Osteocyte (in vitro differentiated cells): ENCODE measurements at regions not wholly inside any gene's neighbourhood (a gene's known extent, or its start where the extent isn't known, plus 50 kb on each side); places are given as distances from the start of the nearest gene placed in this dataset.
"Not testable (repeated sequence)": the region's sequence is repeated elsewhere in the genome, so short reads cannot be mapped to it uniquely, and the experiment has no call there.

Source experiments
- DNase-seq: peaks from one replicate; pipeline ENCODE4 v3.0.0; 2021; ENCODE audit warnings: mixed read lengths; ENCODE audit not compliant: unreplicated experiment; ENCODE audit errors: extremely low spot score
- H3K27ac Mint-ChIP-seq: one replicate; pipeline ENCODE4 v1.8.0; 2021; ENCODE audit warnings: mild to moderate bottlenecking, mixed read lengths; ENCODE audit not compliant: unreplicated experiment
- H3K27me3 Mint-ChIP-seq: one replicate; pipeline ENCODE4 v1.8.0; 2021; ENCODE audit warnings: mixed read lengths; ENCODE audit not compliant: unreplicated experiment
- H3K36me3 Mint-ChIP-seq: one replicate; pipeline ENCODE4 v1.8.0; 2021; ENCODE audit warnings: mixed read lengths; ENCODE audit not compliant: unreplicated experiment
- H3K4me1 Mint-ChIP-seq: one replicate; pipeline ENCODE4 v1.8.0; 2021; ENCODE audit warnings: mixed read lengths; ENCODE audit not compliant: unreplicated experiment
- H3K4me3 Mint-ChIP-seq: one replicate; pipeline ENCODE4 v1.8.0; 2021; ENCODE audit warnings: mild to moderate bottlenecking, moderate library complexity, mixed read lengths; ENCODE audit not compliant: unreplicated experiment
- H3K9me3 Mint-ChIP-seq: one replicate; pipeline ENCODE4 v1.8.0; 2021; ENCODE audit warnings: mixed read lengths; ENCODE audit not compliant: unreplicated experiment
- TF ChIP-seq, protein P1 (sequence below): fragments of 200-600 bp; sonication (generic); IDR thresholded peaks from 2 replicates; pipeline ENCODE4 v1.5.0; 2021; ENCODE audit warnings: antibody characterized with exemption, mild to moderate bottlenecking, moderate library complexity

DNA sequence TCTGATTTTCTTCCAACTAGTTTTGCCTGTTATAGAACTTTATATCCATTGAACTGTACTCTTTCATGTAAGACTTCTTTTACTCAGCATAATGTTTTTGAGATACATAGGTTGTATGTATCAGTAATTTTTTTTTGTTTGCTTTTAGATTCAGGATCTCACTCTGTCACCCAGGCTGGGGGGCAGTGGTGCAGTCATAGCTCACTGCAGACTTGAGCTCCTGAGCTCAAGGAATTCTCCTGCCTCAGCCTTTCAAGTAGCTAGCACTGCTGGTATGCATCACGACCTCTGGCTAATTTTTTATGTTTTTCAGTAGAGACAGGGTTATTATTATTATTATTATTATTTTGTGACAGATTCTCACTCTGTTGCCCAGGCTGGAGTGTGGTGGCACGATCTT lies 65.0 kb upstream of the DDHD1 start:
- Mint-ChIP-seq H3K4me1 (peaks cover 4% of the 10 kb centered on the region), H3K27ac (no peak overlapping the region), H3K4me3 (peak overlapping the region; percentile 77), H3K27me3 (peaks cover 23% of the 10 kb centered on the region), H3K9me3 (no peaks in the 10 kb centered on the region), H3K36me3 (no peaks in the 10 kb centered on the region)
- no peak for DNase-seq
- TF ChIP-seq, protein P1, sequence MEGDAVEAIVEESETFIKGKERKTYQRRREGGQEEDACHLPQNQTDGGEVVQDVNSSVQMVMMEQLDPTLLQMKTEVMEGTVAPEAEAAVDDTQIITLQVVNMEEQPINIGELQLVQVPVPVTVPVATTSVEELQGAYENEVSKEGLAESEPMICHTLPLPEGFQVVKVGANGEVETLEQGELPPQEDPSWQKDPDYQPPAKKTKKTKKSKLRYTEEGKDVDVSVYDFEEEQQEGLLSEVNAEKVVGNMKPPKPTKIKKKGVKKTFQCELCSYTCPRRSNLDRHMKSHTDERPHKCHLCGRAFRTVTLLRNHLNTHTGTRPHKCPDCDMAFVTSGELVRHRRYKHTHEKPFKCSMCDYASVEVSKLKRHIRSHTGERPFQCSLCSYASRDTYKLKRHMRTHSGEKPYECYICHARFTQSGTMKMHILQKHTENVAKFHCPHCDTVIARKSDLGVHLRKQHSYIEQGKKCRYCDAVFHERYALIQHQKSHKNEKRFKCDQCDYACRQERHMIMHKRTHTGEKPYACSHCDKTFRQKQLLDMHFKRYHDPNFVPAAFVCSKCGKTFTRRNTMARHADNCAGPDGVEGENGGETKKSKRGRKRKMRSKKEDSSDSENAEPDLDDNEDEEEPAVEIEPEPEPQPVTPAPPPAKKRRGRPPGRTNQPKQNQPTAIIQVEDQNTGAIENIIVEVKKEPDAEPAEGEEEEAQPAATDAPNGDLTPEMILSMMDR, result no peak

DNA sequence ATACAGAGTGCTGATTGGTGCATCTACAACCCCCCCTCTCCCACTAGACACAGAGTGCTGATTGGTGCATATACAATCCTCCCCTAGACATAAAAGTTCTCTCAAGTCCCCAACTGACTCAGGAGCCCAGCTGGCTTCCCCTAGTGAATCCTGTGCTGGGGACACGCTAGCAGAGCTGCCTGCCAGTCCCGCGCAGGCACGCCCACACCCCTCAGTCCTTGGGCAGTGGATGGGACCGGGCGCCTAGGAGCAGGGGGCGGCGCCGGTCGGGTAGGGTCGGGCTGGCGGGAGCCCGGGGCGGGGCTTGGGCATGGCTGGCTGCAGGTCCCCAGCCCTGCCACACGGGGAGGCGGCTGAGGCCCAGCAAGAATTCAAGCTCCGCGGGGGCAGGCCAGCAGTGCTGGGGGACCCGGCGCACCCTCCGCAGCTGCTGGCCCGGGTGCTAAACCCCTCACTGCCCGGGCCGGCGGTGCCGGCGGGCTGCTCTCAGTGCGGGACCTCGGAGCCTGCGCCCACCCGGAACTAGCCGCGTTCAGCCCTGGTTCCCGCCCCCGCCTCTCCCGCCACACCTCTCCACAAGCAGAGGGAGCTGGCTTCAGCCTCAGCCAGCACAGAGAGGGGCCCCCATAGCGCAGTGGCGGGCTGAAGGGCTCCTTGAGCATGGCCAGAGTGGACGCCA lies 64.3 kb upstream of the DDHD1 start:
- peaks cover 4% of the 10 kb centered on the region for H3K4me1 Mint-ChIP-seq
- H3K27me3 Mint-ChIP-seq, result peaks cover 23% of the 10 kb centered on the region
- H3K27ac Mint-ChIP-seq, result no peak overlapping the region
- TF ChIP-seq, protein P1, result peak; percentile 63
- H3K4me3 Mint-ChIP-seq, result peak overlapping the region; percentile 77
- H3K36me3 Mint-ChIP-seq, result no peaks in the 10 kb centered on the region
- peak; percentile 90 for DNase-seq
- H3K9me3 Mint-ChIP-seq, result no peaks in the 10 kb centered on the region

DNA sequence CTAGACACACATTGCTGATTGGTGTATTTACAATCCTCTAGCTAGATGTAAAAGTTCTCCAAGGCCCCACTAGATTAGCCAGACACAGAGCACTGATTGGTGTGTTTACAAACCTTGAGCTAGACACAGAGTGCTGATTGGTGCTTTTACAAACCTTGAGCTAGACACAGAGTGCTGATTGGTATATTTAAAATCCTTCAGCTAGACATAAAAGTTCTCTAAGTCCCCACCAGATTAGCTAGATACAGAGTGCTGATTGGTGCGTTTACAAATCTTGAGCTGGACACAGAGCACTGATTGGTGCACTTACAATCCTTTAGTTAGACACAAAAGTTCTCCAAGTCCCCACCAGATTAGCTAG lies 63.8 kb upstream of the DDHD1 start:
- not testable (repeated sequence) for H3K27ac Mint-ChIP-seq, DNase-seq, H3K4me1 Mint-ChIP-seq, H3K9me3 Mint-ChIP-seq, H3K36me3 Mint-ChIP-seq
- Mint-ChIP-seq H3K27me3 (peaks cover 21% of the 10 kb centered on the region), H3K4me3 (peak overlapping the region; percentile 77)

DNA sequence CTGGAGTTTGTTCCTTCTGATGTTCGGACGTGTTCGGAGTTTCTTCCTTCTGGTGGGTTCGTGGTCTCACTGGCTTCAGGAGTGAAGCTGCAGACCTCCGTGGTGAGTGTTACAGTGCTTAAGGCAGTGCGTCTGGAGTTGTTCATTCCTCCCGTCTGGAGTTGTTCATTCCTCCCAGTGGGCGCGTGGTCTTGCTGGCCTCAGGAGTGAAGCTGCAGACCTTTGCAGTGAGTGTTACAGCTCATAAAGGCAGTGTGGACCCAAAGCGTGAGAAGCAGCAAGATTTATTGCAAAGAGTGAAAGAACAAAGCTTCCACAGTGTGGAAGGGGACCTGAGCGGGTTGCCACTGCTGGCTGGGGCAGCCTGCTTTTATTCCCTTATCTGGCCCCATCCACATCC lies 63.4 kb upstream of the DDHD1 start:
- peaks cover 17% of the 10 kb centered on the region for H3K27me3 Mint-ChIP-seq
- H3K4me1 Mint-ChIP-seq, H3K9me3 Mint-ChIP-seq, H3K4me3 Mint-ChIP-seq, DNase-seq, H3K27ac Mint-ChIP-seq, H3K36me3 Mint-ChIP-seq: not testable (repeated sequence)

DNA sequence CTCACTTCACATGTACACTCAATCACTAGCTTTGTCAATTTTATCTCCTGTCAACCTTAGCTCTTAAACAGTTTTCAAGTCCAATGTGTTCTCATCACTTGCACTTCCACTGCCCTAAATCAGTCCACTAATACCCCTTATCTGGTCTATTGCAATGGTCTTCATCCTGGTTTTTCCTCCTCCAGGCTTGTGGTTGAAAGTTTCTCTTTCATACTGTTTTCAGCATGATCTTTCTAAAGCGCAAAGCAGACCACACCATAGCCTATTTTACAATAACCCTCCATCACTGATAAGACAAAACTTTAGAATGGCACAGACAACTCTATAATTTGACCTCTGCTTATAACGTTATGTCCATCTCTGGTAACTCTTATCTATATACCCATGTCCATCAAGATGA lies 62.0 kb upstream of the DDHD1 start:
- Mint-ChIP-seq H3K27me3 (peaks cover 11% of the 10 kb centered on the region), H3K9me3 (no peaks in the 10 kb centered on the region), H3K4me1 (peaks cover 4% of the 10 kb centered on the region), H3K27ac (no peak overlapping the region), H3K4me3 (no peak overlapping the region), H3K36me3 (no peaks in the 10 kb centered on the region)
- TF ChIP-seq, protein P1, result no peak
- DNase-seq, result no peak

DNA sequence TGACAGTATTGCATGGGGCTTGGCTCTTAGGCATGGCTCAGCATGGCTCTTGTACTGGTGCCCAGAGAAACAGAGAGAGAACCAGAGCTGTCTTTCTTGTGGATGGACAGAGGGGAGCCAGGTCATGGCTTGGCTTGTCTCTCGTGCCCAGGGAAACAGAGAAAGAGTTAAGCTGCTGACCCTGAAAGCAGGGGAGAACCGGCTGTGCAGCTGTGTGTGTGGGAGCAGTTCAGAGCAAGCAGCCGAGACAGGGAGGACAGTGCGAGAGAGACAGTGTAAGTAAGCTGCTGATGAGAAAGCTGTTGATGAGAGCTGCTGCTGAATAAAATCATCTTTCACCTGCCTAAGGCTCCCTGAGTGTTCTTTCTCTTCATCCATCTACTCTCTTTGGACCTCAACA lies 61.3 kb upstream of the DDHD1 start:
- no peak overlapping the region for H3K4me3 Mint-ChIP-seq
- no peaks in the 10 kb centered on the region for H3K9me3 Mint-ChIP-seq
- peaks cover 4% of the 10 kb centered on the region for H3K4me1 Mint-ChIP-seq
- DNase-seq, result no peak
- H3K27ac Mint-ChIP-seq, result no peak overlapping the region
- peaks cover 11% of the 10 kb centered on the region for H3K27me3 Mint-ChIP-seq
- H3K36me3 Mint-ChIP-seq, result no peaks in the 10 kb centered on the region
- TF ChIP-seq, protein P1, result no peak
